Adrenal gland (tissue), 9 donors: ENCODE measurements at regions not wholly inside any gene's neighbourhood (a gene's known extent, or its start where the extent isn't known, plus 50 kb on each side); places are given as distances from the start of the nearest gene placed in this dataset.

Experiments used
- DNase-seq, 7 donors: peaks; one replicate each; pipeline ENCODE4 v3.0.0-alpha.2; 2019 to 2020
- H3K27ac ChIP-seq, 5 donors: fragments of 200-600 bp; sonication (generic) in 4 of 5; 1 replicate in 3 of 5; 2 replicates in 2 of 5; pipeline versions ENCODE4 v1.5.1 to v1.8.0; 2016 to 2020; ENCODE audit warnings: mild to moderate bottlenecking in 1 of 5
- H3K27me3 ChIP-seq: fragments of 200-600 bp; 2 replicates; pipeline ENCODE4 v1.8.0; 2021
- H3K36me3 ChIP-seq, 2 donors: fragments of 200-600 bp; replicated peaks in 1 of 2; 1 replicate in 1 of 2; 2 replicates in 1 of 2; pipeline versions ENCODE4 v1.5.1 to v1.8.0; 2018 to 2022
- H3K4me1 ChIP-seq, 2 donors: fragments of 200-600 bp; replicated peaks in 1 of 2; 1 replicate in 1 of 2; 2 replicates in 1 of 2; pipeline versions ENCODE4 v1.5.1 to v1.8.0; 2018 to 2021
- H3K4me3 ChIP-seq, 4 donors: fragments of 200-600 bp; sonication (generic) in 3 of 4; one replicate each; pipeline ENCODE4 v1.5.1; 2016 to 2018
- H3K9me3 ChIP-seq, 3 donors: fragments of 200-600 bp; sonication (generic) in 1 of 3; replicated peaks in 1 of 3; 1 replicate in 2 of 3; 2 replicates in 1 of 3; pipeline versions ENCODE4 v1.5.1 to v1.8.0; 2016 to 2021
- POLR2A ChIP-seq, 2 donors: fragments of 450-650 bp; IDR thresholded peaks; one replicate each; pipeline ENCODE4 v1.6.1; 2017; ENCODE audit warnings: antibody characterized with exemption in 2 of 2, mild to moderate bottlenecking in 2 of 2, moderate library complexity in 1 of 2
- WGBS, 4 donors: extraction: QIAGEN DNeasy Blood & Tissue Kit in 2 of 4; methylation state at CpG; one replicate each; pipeline versions ENCODE4 v1.1.5 to v1.1.7; 2013 to 2017; 5-methylcytosine and 5-hydroxymethylcytosine counted together
- intact Hi-C, 2 donors: fragments of 100-400 bp; cut with DNase I; formaldehyde crosslinking; loops; one replicate each; pipeline versions ENCODE4 v1.14.1 to v1.15.0; 2022 to 2023
- TF ChIP-seq, protein P1 (sequence below), 6 experiments: fragments of 450-650 bp in 4 of 6; fragments of 200-600 bp in 2 of 6; sonication (generic) in 1 of 6; IDR thresholded peaks; 1 replicate in 5 of 6; 2 replicates in 1 of 6; pipeline versions ENCODE4 v1.5.1 to v1.8.0; 2016 to 2021; ENCODE audit warnings: antibody characterized with exemption in 6 of 6, mild to moderate bottlenecking in 2 of 6, moderate library complexity in 1 of 6
- donor health status: healthy with polysubstance abuse.
- donor health status: Bipolar disorder and iron deficiency.
- donor health status: DM: yes; HTN: yes; CAD: no.
- donor health status: DM: no; HTN: no; CAD: no.
- donor health status: DM: no; HTN: no; CAD: no.

DNA sequence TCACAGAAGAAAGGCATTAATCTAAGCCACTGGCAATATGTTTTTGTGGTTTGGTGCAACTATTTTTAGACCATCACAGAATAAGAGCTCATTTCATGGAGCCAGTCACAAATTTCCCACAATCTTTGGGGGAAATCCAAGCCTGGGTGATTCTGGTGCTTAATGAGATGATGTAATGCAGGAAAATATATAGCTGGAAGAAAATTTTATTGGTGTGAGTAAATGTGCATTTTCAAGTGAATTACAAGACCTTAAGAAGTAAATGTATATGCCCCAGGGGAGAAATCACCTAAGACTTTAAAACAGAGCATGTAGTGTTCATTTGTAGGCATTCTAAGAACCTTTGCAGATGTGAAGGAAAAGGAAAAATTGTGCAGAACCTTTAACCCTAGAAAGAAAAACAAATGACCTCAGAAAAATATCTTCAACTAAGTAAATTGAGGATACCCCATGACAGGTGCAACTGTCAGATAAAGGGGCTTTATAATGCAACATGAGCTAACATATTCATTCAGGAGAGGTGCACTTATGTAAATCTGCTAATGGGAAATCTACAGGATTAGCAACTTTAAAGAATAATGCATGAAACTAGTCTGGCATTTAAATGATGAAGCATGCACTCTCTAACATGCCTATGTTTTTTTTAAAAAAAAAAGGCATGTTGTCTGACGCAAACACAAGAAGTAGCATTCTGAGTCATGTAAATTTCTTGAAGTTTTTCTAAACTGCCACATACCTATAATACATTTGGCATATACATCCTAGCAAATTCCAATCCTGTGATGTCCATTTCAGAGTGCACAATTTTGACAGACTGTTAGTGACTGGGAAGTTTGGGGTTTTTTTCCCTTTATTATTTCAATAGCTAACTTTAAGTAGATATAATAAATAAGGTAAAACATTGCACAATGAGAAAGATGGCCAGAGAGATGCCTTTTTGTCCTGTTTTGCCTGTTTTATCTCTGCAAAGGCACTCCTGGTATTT, 105.1 kb downstream of the MEX3B start:
- Histone ChIP-seq H3K27ac (no peak overlapping the region), H3K36me3 (no peaks in the 10 kb centered on the region), H3K4me3 (no peak overlapping the region), H3K4me1 (no peaks in the 10 kb centered on the region), H3K27me3 (no peaks in the 10 kb centered on the region), H3K9me3 (peaks cover 0 to 4% (median 0%) of the 10 kb centered on the region in 3 donors)
- TF ChIP-seq, protein P1, sequence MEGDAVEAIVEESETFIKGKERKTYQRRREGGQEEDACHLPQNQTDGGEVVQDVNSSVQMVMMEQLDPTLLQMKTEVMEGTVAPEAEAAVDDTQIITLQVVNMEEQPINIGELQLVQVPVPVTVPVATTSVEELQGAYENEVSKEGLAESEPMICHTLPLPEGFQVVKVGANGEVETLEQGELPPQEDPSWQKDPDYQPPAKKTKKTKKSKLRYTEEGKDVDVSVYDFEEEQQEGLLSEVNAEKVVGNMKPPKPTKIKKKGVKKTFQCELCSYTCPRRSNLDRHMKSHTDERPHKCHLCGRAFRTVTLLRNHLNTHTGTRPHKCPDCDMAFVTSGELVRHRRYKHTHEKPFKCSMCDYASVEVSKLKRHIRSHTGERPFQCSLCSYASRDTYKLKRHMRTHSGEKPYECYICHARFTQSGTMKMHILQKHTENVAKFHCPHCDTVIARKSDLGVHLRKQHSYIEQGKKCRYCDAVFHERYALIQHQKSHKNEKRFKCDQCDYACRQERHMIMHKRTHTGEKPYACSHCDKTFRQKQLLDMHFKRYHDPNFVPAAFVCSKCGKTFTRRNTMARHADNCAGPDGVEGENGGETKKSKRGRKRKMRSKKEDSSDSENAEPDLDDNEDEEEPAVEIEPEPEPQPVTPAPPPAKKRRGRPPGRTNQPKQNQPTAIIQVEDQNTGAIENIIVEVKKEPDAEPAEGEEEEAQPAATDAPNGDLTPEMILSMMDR (IDR thresholded peaks at IDR 0.05): no peak
- no peak for TF ChIP-seq POLR2A (IDR thresholded peaks at IDR 0.05)
- no peak for DNase-seq
- 70 to 89% (median 74%) methylated on average over 1 of the region's 1 CpG for WGBS, 4 donors
- intact Hi-C loops: no loop called here

- H3K9me3 ChIP-seq: peaks cover 0 to 4% (median 0%) of the 10 kb centered on the region in 3 donors
- H3K4me1 ChIP-seq: no peaks in the 10 kb centered on the region
- H3K36me3 ChIP-seq: no peaks in the 10 kb centered on the region
- TF ChIP-seq, protein P1 (IDR thresholded peaks at IDR 0.05): peak in 5 of 6 experiments; percentile 17 to 50 (median 41)
- no peak for TF ChIP-seq POLR2A (IDR thresholded peaks at IDR 0.05)
- H3K27me3 ChIP-seq: no peaks in the 10 kb centered on the region
- intact Hi-C loops: no loop called here
- H3K4me3 ChIP-seq: no peak overlapping the region
- WGBS, 4 donors: 27 to 30% (median 28%) methylated on average over 5 of the region's 5 CpGs
- DNase-seq: no peak
- H3K27ac ChIP-seq: no peak overlapping the region
Measured at GRCh38 chr15:81939604-81940440, 106.0 kb downstream of the MEX3B start.

GRCh38 chr15:81937189-81937588, 108.6 kb downstream of the MEX3B start:
- H3K27ac ChIP-seq: no peak overlapping the region
- H3K4me1 ChIP-seq: no peaks in the 10 kb centered on the region
- intact Hi-C loops: no loop called here
- H3K9me3 ChIP-seq: peaks cover 0 to 4% (median 0%) of the 10 kb centered on the region in 3 donors
- 58 to 67% (median 62%) methylated on average over 4 of the region's 4 CpGs for WGBS, 4 donors
- H3K36me3 ChIP-seq: no peaks in the 10 kb centered on the region
- no peaks in the 10 kb centered on the region for H3K27me3 ChIP-seq
- DNase-seq: no peak
- TF ChIP-seq POLR2A (IDR thresholded peaks at IDR 0.05): no peak
- TF ChIP-seq, protein P1 (IDR thresholded peaks at IDR 0.05): no peak
- no peak overlapping the region for H3K4me3 ChIP-seq
